Fibroblast of lung (primary cell): ENCODE measurements at regions not wholly inside any gene's neighbourhood (a gene's known extent, or its start where the extent isn't known, plus 50 kb on each side); places are given as distances from the start of the nearest gene placed in this dataset.

Source experiments
- DNase-seq, 2 donors: peaks; one replicate each; pipeline versions ENCODE4 v3.0.0 to v3.0.0-alpha.2; 2010; ENCODE audit warnings: low read depth in 2 of 2
- H2AFZ ChIP-seq: 2 replicates; pipeline ENCODE4 v1.5.1; 2012; ENCODE audit warnings: low read length, control low read depth, inconsistent platforms
- H3K27ac ChIP-seq: 2 replicates; pipeline ENCODE4 v1.5.1; 2011; ENCODE audit warnings: low read length, control low read depth; ENCODE audit not compliant: insufficient read depth
- H3K27me3 ChIP-seq: 2 replicates; pipeline ENCODE4 v1.5.1; 2011; ENCODE audit warnings: mild to moderate bottlenecking, low read length; ENCODE audit not compliant: control insufficient read depth, insufficient read depth
- H3K36me3 ChIP-seq: 2 replicates; pipeline ENCODE4 v1.5.1; 2011; ENCODE audit warnings: low read length; ENCODE audit not compliant: control insufficient read depth, insufficient read depth
- H3K4me1 ChIP-seq: 2 replicates; pipeline ENCODE4 v1.5.1; 2011; ENCODE audit warnings: low read length; ENCODE audit not compliant: control insufficient read depth, insufficient read depth; ENCODE audit errors: extremely low read depth
- H3K4me2 ChIP-seq: 2 replicates; pipeline ENCODE4 v1.5.1; 2011; ENCODE audit warnings: low read length, control low read depth; ENCODE audit not compliant: insufficient read depth; ENCODE audit errors: extremely low read depth
- H3K4me3 ChIP-seq, 4 experiments: fragments of 200-600 bp in 1 of 4; sonication (generic) in 1 of 4; replicated peaks in 1 of 4; 2 replicates each; pipeline ENCODE4 v1.5.1; 2011 to 2016; ENCODE audit warnings: low read length in 4 of 4, low read depth in 3 of 4, mild to moderate bottlenecking in 3 of 4, control low read depth in 2 of 4, inconsistent platforms in 1 of 4, mixed read lengths in 1 of 4; ENCODE audit not compliant: insufficient read depth in 1 of 4; ENCODE audit errors: control extremely low read depth in 1 of 4
- H3K79me2 ChIP-seq: 2 replicates; pipeline ENCODE4 v1.5.1; 2012; ENCODE audit warnings: mild to moderate bottlenecking, low read length, inconsistent platforms; ENCODE audit not compliant: control insufficient read depth, insufficient read depth
- H3K9ac ChIP-seq: 2 replicates; pipeline ENCODE4 v1.5.1; 2011; ENCODE audit warnings: mild to moderate bottlenecking, low read length, control low read depth; ENCODE audit not compliant: insufficient read depth
- H3K9me3 ChIP-seq: 2 replicates; pipeline ENCODE4 v1.5.1; 2012; ENCODE audit warnings: low read depth, low read length; ENCODE audit not compliant: control insufficient read depth, insufficient read depth
- H4K20me1 ChIP-seq: 2 replicates; pipeline ENCODE4 v1.5.1; 2011; ENCODE audit warnings: low read length; ENCODE audit not compliant: control insufficient read depth, insufficient read depth; ENCODE audit errors: extremely low read depth
- CTCF ChIP-seq, 2 donors: IDR thresholded peaks in 1 of 2; conservative IDR thresholded peaks in 1 of 2; 1 replicate in 1 of 2; 2 replicates in 1 of 2; pipeline ENCODE4 v1.5.1; 2011 to 2012; ENCODE audit warnings: low read length in 2 of 2, control low read depth in 1 of 2, inconsistent platforms in 1 of 2, low read depth in 1 of 2, mild to moderate bottlenecking in 1 of 2
- EZH2 ChIP-seq: IDR thresholded peaks from 2 replicates; pipeline ENCODE4 v1.5.1; 2012; ENCODE audit warnings: low read length, control low read depth, mild to moderate bottlenecking; ENCODE audit errors: missing control alignments

GRCh38 chr11:112377946-112378345 lies 117.3 kb upstream of the PLET1 start:
- H3K36me3 ChIP-seq: no peaks in the 10 kb centered on the region
- H3K9ac ChIP-seq: no peak overlapping the region
- H3K4me1 ChIP-seq: no peaks in the 10 kb centered on the region
- no peaks in the 10 kb centered on the region for H3K27me3 ChIP-seq
- no peak overlapping the region for H3K4me2 ChIP-seq
- no peak overlapping the region for H3K4me3 ChIP-seq
- H4K20me1 ChIP-seq: no peaks in the 10 kb centered on the region
- H3K79me2 ChIP-seq: no peaks in the 10 kb centered on the region
- no peak overlapping the region for H3K27ac ChIP-seq
- no peak for DNase-seq
- no peak overlapping the region for H2AFZ ChIP-seq
- no peak for TF ChIP-seq EZH2
- no peak for TF ChIP-seq CTCF (conservative IDR thresholded peaks at IDR 0.05 in 1 of 2, IDR thresholded peaks at IDR 0.05 in 1 of 2; ENCODE audit: low read depth in 1 of 2, low read length in 2 of 2)
- no peaks in the 10 kb centered on the region for H3K9me3 ChIP-seq

GRCh38 chr11:112380464-112380863 lies 119.8 kb upstream of the PLET1 start:
- Histone ChIP-seq H2AFZ (no peak overlapping the region), H3K4me3 (no peak overlapping the region), H3K27me3 (no peaks in the 10 kb centered on the region), H3K79me2 (no peaks in the 10 kb centered on the region), H3K27ac (no peak overlapping the region), H3K4me1 (no peaks in the 10 kb centered on the region), H3K9me3 (no peaks in the 10 kb centered on the region), H3K9ac (no peak overlapping the region), H3K36me3 (no peaks in the 10 kb centered on the region), H4K20me1 (no peaks in the 10 kb centered on the region), H3K4me2 (no peak overlapping the region)
- TF ChIP-seq EZH2: no peak
- no peak for TF ChIP-seq CTCF (conservative IDR thresholded peaks at IDR 0.05 in 1 of 2, IDR thresholded peaks at IDR 0.05 in 1 of 2; ENCODE audit: low read depth in 1 of 2, low read length in 2 of 2)
- no peak for DNase-seq

- H3K9me3 ChIP-seq: no peaks in the 10 kb centered on the region
- no peaks in the 10 kb centered on the region for H3K27me3 ChIP-seq
- H4K20me1 ChIP-seq: no peaks in the 10 kb centered on the region
- H2AFZ ChIP-seq: no peak overlapping the region
- H3K36me3 ChIP-seq: no peaks in the 10 kb centered on the region
- no peak for DNase-seq
- no peak overlapping the region for H3K27ac ChIP-seq
- no peak overlapping the region for H3K4me2 ChIP-seq
- no peak overlapping the region for H3K4me3 ChIP-seq
- H3K4me1 ChIP-seq: no peaks in the 10 kb centered on the region
- no peaks in the 10 kb centered on the region for H3K79me2 ChIP-seq
- H3K9ac ChIP-seq: no peak overlapping the region
- TF ChIP-seq EZH2: no peak
- no peak for TF ChIP-seq CTCF (conservative IDR thresholded peaks at IDR 0.05 in 1 of 2, IDR thresholded peaks at IDR 0.05 in 1 of 2; ENCODE audit: low read depth in 1 of 2, low read length in 2 of 2)
Measured at GRCh38 chr11:112381578-112381977, 120.9 kb upstream of the PLET1 start.
